Sigmoid colon (tissue), 6 donors: ENCODE measurements at regions not wholly inside any gene's neighbourhood (a gene's known extent, or its start where the extent isn't known, plus 50 kb on each side); places are given as distances from the start of the nearest gene placed in this dataset.

Source experiments
- DNase-seq: peaks from one replicate; pipeline ENCODE4 v3.0.0-alpha.2; 2019
- H3K27ac ChIP-seq, 4 donors: fragments of 200-600 bp; sonication (generic); one replicate each; pipeline ENCODE4 v1.5.1; 2016 to 2019; ENCODE audit warnings: mild to moderate bottlenecking in 1 of 4
- H3K27me3 ChIP-seq, 3 donors: fragments of 200-600 bp; sonication (generic); one replicate each; pipeline ENCODE4 v1.5.1; 2019; ENCODE audit warnings: mild to moderate bottlenecking in 1 of 3
- H3K36me3 ChIP-seq, 4 donors: fragments of 200-600 bp; sonication (generic); one replicate each; pipeline ENCODE4 v1.5.1; 2016 to 2019
- H3K4me1 ChIP-seq, 4 donors: fragments of 200-600 bp; sonication (generic); one replicate each; pipeline ENCODE4 v1.5.1; 2017 to 2019
- H3K4me3 ChIP-seq, 4 donors: fragments of 200-600 bp; sonication (generic); one replicate each; pipeline ENCODE4 v1.5.1; 2017 to 2019; ENCODE audit warnings: mild to moderate bottlenecking in 2 of 4, moderate library complexity in 1 of 4
- H3K9me3 ChIP-seq, 4 donors: fragments of 200-600 bp in 3 of 4; sonication (generic) in 3 of 4; one replicate each; pipeline versions ENCODE4 v1.5.1 to v1.6.1; 2013 to 2019
- EP300 ChIP-seq, 4 donors: sonication (generic); formaldehyde crosslinking; IDR thresholded peaks; one replicate each; pipeline ENCODE4 v1.6.1; 2017; ENCODE audit warnings: antibody characterized with exemption in 4 of 4
- POLR2A ChIP-seq, 2 donors: fragments of 450-650 bp; IDR thresholded peaks; one replicate each; pipeline ENCODE4 v1.6.1; 2016; ENCODE audit warnings: antibody characterized with exemption in 2 of 2, mild to moderate bottlenecking in 2 of 2, moderate library complexity in 2 of 2
- POLR2AphosphoS5 ChIP-seq, 4 donors: sonication (generic); formaldehyde crosslinking; IDR thresholded peaks; one replicate each; pipeline ENCODE4 v1.6.1; 2017; ENCODE audit warnings: antibody characterized with exemption in 4 of 4
- WGBS, 2 donors: extraction: QIAGEN DNeasy Blood & Tissue Kit; methylation state at CpG; one replicate each; pipeline ENCODE4 v1.1.7; 2013; 5-methylcytosine and 5-hydroxymethylcytosine counted together
- intact Hi-C: fragments of 100-400 bp; cut with DNase I; formaldehyde crosslinking; loops from one replicate; pipeline ENCODE4 v1.15.1; 2023
- TF ChIP-seq, protein P1 (sequence below), 4 experiments: fragments of 450-650 bp in 3 of 4; fragments of 200-600 bp in 1 of 4; IDR thresholded peaks; one replicate each; pipeline ENCODE4 v1.5.1; 2016 to 2019; ENCODE audit warnings: antibody characterized with exemption in 4 of 4, mild to moderate bottlenecking in 3 of 4, moderate library complexity in 2 of 4
- donor health status: healthy with polysubstance abuse.
- donor health status: healthy.

DNA sequence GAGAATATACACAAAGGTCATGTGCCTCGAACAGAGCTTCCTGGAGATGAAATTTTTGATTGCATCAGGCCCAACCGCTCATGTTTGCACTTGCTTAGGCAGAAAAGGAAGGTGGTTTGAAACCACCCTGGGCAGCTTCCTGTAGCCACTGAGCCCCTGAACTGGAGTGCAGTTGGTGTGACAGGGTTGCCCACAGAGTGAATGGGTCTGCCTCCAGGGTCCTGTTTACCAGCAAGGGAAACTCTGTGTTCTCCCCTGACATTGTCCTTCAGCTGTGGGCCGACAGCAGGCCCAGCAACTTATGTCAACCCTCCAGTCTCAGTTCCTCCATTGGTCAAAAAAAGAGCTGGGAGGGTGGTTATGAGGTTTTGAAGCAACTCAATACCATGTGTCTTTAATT lies 289.6 kb downstream of the KIF4B start:
- DNase-seq: no peak
- TF ChIP-seq EP300 (IDR thresholded peaks at IDR 0.05) (no peak), POLR2AphosphoS5 (IDR thresholded peaks at IDR 0.05) (no peak), POLR2A (IDR thresholded peaks at IDR 0.05) (no peak)
- TF ChIP-seq, protein P1, sequence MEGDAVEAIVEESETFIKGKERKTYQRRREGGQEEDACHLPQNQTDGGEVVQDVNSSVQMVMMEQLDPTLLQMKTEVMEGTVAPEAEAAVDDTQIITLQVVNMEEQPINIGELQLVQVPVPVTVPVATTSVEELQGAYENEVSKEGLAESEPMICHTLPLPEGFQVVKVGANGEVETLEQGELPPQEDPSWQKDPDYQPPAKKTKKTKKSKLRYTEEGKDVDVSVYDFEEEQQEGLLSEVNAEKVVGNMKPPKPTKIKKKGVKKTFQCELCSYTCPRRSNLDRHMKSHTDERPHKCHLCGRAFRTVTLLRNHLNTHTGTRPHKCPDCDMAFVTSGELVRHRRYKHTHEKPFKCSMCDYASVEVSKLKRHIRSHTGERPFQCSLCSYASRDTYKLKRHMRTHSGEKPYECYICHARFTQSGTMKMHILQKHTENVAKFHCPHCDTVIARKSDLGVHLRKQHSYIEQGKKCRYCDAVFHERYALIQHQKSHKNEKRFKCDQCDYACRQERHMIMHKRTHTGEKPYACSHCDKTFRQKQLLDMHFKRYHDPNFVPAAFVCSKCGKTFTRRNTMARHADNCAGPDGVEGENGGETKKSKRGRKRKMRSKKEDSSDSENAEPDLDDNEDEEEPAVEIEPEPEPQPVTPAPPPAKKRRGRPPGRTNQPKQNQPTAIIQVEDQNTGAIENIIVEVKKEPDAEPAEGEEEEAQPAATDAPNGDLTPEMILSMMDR (IDR thresholded peaks at IDR 0.05): no peak
- Histone ChIP-seq H3K36me3 (no peaks in the 10 kb centered on the region), H3K4me1 (no peaks in the 10 kb centered on the region), H3K27ac (no peak overlapping the region), H3K9me3 (no peaks in the 10 kb centered on the region), H3K4me3 (no peak overlapping the region), H3K27me3 (no peaks in the 10 kb centered on the region)
- intact Hi-C loops: no loop called here
- 38 to 55% methylated on average over 3 of the region's 3 CpGs for WGBS, 2 donors

DNA sequence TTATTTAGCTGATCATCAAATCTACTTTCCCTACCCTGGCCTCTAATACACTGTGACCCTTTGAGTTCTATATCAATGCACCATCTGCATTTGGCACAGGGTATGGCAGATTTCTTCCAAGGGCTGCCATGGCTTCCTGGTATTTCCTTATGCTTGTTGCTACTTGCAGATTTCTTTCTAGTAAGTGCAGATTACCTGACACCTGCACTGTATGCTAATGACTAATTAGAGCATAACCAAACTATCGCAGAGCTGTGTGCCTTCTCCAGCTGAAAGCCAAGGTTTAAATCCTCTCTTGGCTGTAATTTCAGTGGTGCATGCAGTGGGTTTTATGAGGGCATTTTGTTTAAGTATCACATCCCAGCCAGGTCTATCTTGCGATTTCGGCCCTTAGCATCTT lies 293.7 kb downstream of the KIF4B start:
- no peaks in the 10 kb centered on the region for H3K36me3 ChIP-seq
- no peaks in the 10 kb centered on the region for H3K27me3 ChIP-seq
- 89 to 90% methylated on average over 3 of the region's 3 CpGs for WGBS, 2 donors
- intact Hi-C loops: no loop called here
- DNase-seq: no peak
- TF ChIP-seq EP300 (IDR thresholded peaks at IDR 0.05): no peak
- TF ChIP-seq, protein P1 (IDR thresholded peaks at IDR 0.05): no peak
- H3K9me3 ChIP-seq: no peaks in the 10 kb centered on the region
- no peak overlapping the region for H3K27ac ChIP-seq
- H3K4me3 ChIP-seq: no peak overlapping the region
- peaks cover 0 to 6% (median 0%) of the 10 kb centered on the region in 4 donors for H3K4me1 ChIP-seq

DNA sequence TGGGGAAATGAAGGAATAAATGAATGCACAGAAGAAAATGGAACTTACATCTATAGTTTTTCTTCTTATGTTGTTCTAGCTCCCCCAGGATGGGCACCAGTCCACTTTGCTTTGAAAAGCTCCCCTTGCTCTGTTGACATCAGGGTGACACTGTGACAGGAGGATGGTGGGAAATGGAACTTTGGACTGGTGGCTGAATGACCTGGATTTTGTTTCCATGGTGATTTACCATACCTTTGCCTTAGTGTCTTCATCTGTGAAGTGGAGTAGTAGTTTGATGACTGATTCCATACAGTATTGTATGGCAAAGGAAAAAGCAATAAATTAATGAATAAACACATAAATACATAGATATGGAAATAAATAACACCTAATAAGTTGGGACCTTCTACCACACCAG lies 294.7 kb downstream of the KIF4B start:
- Histone ChIP-seq H3K9me3 (no peaks in the 10 kb centered on the region), H3K36me3 (no peaks in the 10 kb centered on the region), H3K27me3 (no peaks in the 10 kb centered on the region), H3K4me3 (no peak overlapping the region), H3K4me1 (peaks cover 0 to 6% (median 0%) of the 10 kb centered on the region in 4 donors), H3K27ac (no peak overlapping the region)
- intact Hi-C loops: no loop called here
- DNase-seq: no peak
- TF ChIP-seq POLR2A (IDR thresholded peaks at IDR 0.05) (no peak), EP300 (IDR thresholded peaks at IDR 0.05) (no peak), POLR2AphosphoS5 (IDR thresholded peaks at IDR 0.05) (no peak)
- TF ChIP-seq, protein P1 (IDR thresholded peaks at IDR 0.05): no peak

- WGBS, 2 donors: 44 to 64% methylated on average over 4 of the region's 4 CpGs
- DNase-seq: no peak
- no peaks in the 10 kb centered on the region for H3K27me3 ChIP-seq
- no peak overlapping the region for H3K4me3 ChIP-seq
- no peaks in the 10 kb centered on the region for H3K9me3 ChIP-seq
- intact Hi-C loops: no loop called here
- TF ChIP-seq, protein P1 (IDR thresholded peaks at IDR 0.05): no peak
- TF ChIP-seq POLR2AphosphoS5 (IDR thresholded peaks at IDR 0.05) (no peak), EP300 (IDR thresholded peaks at IDR 0.05) (no peak), POLR2A (IDR thresholded peaks at IDR 0.05) (no peak)
- H3K36me3 ChIP-seq: no peaks in the 10 kb centered on the region
- H3K4me1 ChIP-seq: peaks cover 0 to 6% (median 0%) of the 10 kb centered on the region in 4 donors
- no peak overlapping the region for H3K27ac ChIP-seq
Measured at GRCh38 chr5:155309021-155309746, 295.6 kb downstream of the KIF4B start.

DNA sequence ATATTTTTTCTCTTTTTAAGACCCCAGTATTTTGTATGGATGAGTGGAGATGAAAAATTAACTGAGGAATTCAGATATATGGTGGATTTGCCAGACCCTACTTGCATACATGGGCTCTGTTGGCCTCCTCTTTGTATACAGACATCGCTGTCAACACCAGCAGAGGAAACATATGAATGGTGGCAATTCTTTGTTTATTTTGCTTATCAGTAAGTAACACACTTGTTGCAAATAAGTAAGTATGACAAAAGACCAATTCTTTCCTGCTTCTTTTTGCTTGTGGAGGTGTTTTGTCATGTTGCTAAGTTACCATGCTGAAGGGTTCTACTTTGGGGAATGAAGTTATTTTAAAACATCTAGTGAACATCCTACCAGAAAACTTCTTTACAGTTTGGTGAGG lies 298.2 kb downstream of the KIF4B start:
- H3K27ac ChIP-seq: no peak overlapping the region
- intact Hi-C loops: no loop called here
- no peak for TF ChIP-seq POLR2AphosphoS5 (IDR thresholded peaks at IDR 0.05)
- no peak for TF ChIP-seq POLR2A (IDR thresholded peaks at IDR 0.05)
- TF ChIP-seq EP300 (IDR thresholded peaks at IDR 0.05): no peak
- TF ChIP-seq, protein P1 (IDR thresholded peaks at IDR 0.05): no peak
- H3K27me3 ChIP-seq: no peaks in the 10 kb centered on the region
- H3K9me3 ChIP-seq: no peaks in the 10 kb centered on the region
- no peaks in the 10 kb centered on the region for H3K36me3 ChIP-seq
- DNase-seq: no peak
- 45 to 53% methylated on average over 1 of the region's 1 CpG for WGBS, 2 donors
- no peak overlapping the region for H3K4me3 ChIP-seq
- H3K4me1 ChIP-seq: peaks cover 0 to 6% (median 0%) of the 10 kb centered on the region in 4 donors
